22Rv1 (cell line): ENCODE measurements at regions not wholly inside any gene's neighbourhood (a gene's known extent, or its start where the extent isn't known, plus 50 kb on each side); places are given as distances from the start of the nearest gene placed in this dataset.

Experiments
- H3K27ac ChIP-seq: fragments of 450-650 bp; 2 replicates; pipeline ENCODE4 v1.5.1; 2017
- ZFX ChIP-seq: fragments of 450-650 bp; IDR thresholded peaks from 2 replicates; pipeline ENCODE4 v1.6.1; 2017; ENCODE audit warnings: antibody characterized with exemption, borderline replicate concordance
- TF ChIP-seq, protein P1 (sequence below): fragments of 450-650 bp; IDR thresholded peaks from 2 replicates; pipeline ENCODE4 v1.5.1; 2017; ENCODE audit warnings: mild to moderate bottlenecking

DNA sequence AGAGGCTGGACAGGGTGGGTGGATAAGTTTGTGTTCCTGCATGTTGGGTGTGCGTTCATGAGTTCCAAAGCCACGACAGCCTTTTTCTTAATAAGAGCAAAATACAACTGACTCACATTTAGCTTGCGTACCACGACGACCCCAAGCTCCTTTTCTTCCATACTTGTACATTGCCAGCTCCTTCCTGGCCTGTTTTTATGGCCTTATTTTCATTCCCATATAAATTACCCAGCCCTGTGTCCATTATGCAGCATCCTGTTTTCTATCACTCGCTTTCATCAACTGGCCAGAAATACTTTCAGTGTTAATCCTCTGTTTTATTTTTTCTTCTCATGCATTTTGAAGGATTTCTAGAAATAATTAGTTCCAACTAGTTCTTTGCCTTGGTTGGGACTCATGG lies 499.1 kb downstream of the FOXO1 start:
- TF ChIP-seq, protein P1, sequence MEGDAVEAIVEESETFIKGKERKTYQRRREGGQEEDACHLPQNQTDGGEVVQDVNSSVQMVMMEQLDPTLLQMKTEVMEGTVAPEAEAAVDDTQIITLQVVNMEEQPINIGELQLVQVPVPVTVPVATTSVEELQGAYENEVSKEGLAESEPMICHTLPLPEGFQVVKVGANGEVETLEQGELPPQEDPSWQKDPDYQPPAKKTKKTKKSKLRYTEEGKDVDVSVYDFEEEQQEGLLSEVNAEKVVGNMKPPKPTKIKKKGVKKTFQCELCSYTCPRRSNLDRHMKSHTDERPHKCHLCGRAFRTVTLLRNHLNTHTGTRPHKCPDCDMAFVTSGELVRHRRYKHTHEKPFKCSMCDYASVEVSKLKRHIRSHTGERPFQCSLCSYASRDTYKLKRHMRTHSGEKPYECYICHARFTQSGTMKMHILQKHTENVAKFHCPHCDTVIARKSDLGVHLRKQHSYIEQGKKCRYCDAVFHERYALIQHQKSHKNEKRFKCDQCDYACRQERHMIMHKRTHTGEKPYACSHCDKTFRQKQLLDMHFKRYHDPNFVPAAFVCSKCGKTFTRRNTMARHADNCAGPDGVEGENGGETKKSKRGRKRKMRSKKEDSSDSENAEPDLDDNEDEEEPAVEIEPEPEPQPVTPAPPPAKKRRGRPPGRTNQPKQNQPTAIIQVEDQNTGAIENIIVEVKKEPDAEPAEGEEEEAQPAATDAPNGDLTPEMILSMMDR = no peak
- no peak for TF ChIP-seq ZFX

DNA sequence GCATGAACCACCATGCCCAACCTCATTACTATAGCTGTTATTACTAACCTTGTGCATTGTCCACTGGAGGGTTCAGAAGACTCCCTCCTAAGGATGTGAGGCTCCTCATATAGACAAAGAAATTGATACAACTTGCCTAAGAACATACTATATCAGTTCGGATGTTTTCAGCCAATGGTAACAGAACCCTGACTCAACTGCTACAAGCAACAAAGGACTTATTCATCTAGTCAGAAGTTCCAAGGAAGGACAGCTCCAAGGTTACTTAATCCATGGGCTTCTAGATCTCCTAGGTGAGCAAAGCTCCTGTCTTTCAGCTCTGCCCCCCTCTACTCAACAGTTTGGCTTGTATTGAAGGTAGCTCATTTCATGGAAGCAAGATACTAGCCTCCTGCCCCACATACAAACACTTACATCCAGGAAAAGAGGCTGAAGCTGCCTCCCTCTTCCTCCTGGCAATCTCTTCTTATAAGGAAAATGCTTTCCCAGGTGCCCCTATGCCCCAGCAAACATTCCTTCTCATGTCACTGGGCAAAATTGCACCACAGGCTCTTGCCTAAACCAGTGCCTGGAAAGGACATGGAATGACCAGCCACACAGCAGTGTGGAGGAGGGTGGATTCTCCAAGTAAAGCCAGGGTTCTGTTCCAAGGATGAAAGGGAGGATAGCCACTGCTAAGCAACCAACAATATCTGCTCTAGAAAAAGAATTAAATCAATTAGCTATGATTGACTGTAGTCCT lies 497.8 kb downstream of the FOXO1 start:
- TF ChIP-seq, protein P1 = no peak
- TF ChIP-seq ZFX = no peak
- H3K27ac ChIP-seq = no peak overlapping the region

More for the DNA sequence above, 499.1 kb downstream of the FOXO1 start:
- no peak overlapping the region for H3K27ac ChIP-seq

DNA sequence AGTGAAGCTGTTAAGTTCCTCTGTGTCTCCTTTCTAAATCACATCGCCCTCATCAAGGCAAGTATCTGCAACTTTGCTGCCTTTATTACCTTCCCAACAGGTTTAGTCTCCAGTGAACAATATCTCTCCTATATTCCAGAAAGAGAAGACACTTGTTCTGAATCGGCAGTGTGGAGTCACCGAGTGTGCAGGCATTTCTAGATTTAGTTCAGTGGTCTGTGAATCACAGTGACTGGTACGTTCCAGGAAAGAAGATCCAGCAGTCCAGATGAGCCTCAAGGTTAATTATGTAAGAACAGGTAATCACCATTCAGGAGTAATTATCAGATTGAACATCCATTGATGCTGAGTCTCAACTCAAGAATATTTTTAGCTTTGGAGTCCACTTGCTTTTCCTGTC lies 497.0 kb downstream of the FOXO1 start:
- H3K27ac ChIP-seq = no peak overlapping the region
- TF ChIP-seq, protein P1 = no peak
- TF ChIP-seq ZFX = no peak

DNA sequence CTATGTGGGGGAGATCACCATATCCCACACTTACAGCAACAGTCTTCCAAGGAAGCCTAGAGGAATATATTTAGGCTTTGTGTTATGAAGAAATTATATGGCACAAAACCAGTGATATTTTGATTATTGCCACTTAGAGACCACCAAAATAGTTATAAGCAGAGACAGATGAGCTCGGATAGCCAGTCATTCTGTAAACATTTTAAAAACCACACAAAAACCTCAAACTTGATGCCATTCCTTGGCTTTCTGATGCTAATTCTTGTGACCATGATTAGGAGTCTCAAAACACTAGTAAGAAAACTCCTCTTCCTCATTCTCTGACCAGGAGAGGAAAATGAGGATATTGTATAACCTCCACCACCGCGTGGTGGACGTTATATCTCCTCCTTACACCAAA lies 496.4 kb downstream of the FOXO1 start:
- no peak overlapping the region for H3K27ac ChIP-seq
- TF ChIP-seq ZFX = no peak
- TF ChIP-seq, protein P1 = no peak

DNA sequence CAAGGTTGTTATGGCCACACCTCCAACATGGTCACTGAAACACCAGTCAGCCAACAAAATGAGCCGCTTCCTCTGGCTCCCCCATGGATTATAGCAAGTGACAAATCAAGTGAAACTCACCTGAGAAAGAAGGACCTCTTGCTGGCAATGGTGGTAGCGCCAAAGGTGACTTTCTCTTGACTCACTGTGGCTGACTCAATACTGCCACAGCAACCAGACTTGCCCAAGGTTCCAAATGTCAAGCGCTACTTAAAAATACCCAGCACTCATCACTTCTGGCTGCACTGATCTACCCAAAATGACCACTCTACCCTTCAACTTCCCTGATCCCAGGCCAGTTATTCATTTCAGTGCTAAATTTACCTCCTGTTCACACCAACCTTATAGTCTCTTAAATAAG lies 495.5 kb downstream of the FOXO1 start:
- H3K27ac ChIP-seq = no peak overlapping the region
- TF ChIP-seq ZFX = no peak
- TF ChIP-seq, protein P1 = no peak

DNA sequence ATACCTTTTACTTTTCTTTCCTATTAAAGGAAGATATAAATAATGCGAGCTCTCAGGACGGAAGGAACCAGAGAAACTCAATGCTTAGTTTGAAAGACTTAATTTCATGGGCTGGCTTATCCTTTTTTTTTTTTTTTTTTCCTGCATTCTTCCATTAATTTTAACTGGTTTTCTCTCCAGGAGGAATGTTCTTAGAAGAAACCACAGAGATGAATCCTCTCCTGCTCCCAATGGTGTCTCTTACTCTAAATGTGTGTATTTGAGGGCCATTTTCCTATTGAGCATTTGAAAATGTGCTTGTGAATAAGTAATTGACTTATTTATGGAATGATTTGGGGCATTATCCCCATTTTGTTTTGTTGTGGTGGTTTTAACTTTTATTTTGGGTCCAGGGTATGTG lies 494.9 kb downstream of the FOXO1 start:
- no peak for TF ChIP-seq ZFX
- TF ChIP-seq, protein P1 = no peak
- H3K27ac ChIP-seq = no peak overlapping the region

DNA sequence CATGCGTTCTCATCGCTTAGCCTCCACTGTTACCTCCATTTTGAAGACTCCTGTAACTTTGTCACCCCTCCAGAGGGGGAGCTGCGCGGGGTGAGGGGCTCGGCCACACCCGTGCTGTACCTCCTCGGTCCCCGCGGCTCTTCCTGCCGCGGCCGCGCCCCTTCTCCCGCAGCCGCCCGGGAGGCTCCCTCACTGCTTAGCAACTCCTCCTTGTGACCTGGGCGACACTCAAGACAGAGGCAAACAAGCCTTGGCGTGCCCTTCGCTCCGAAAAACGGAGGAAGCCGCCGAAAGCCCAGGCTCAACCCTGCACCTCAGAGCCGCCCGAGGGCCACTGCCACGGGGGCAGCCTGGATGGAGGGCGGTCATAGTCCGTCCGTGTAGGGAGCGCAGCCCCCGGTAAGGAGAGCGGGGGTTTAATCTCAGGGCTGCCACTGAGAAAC lies 494.3 kb downstream of the FOXO1 start:
- TF ChIP-seq, protein P1 = no peak
- no peak for TF ChIP-seq ZFX
- no peak overlapping the region for H3K27ac ChIP-seq
